ENCODE measurements at regions not wholly inside any gene's neighbourhood (a gene's known extent, or its start where the extent isn't known, plus 50 kb on each side); places are given as distances from the start of the nearest gene placed in this dataset.

GRCh38 chr2:226387499-226387942, 412.1 kb downstream of the IRS1 start:
- no peak overlapping the region for H3K4me3 Mint-ChIP-seq
- no peak overlapping the region for H3K27ac Mint-ChIP-seq
- no peaks in the 10 kb centered on the region for H3K9me3 Mint-ChIP-seq
- no peaks in the 10 kb centered on the region for H3K4me1 Mint-ChIP-seq
- peaks cover under 1% of the 10 kb centered on the region for H3K27me3 Mint-ChIP-seq
- DNase-seq = no peak
- no peaks in the 10 kb centered on the region for H3K36me3 Mint-ChIP-seq

- Mint-ChIP-seq H3K27ac (no peak overlapping the region), H3K4me3 (no peak overlapping the region), H3K36me3 (no peaks in the 10 kb centered on the region), H3K4me1 (no peaks in the 10 kb centered on the region), H3K27me3 (peaks cover 4% of the 10 kb centered on the region), H3K9me3 (no peaks in the 10 kb centered on the region)
- DNase-seq = no peak
These were observed 416.2 kb downstream of the IRS1 start for GRCh38 chr2:226383461-226383860.

GRCh38 chr2:226380679-226381078, 418.9 kb downstream of the IRS1 start:
- Mint-ChIP-seq H3K27me3 (peaks cover 12% of the 10 kb centered on the region), H3K4me3 (no peak overlapping the region), H3K9me3 (no peaks in the 10 kb centered on the region), H3K27ac (no peak overlapping the region), H3K4me1 (no peaks in the 10 kb centered on the region), H3K36me3 (no peaks in the 10 kb centered on the region)
- no peak for DNase-seq

DNA sequence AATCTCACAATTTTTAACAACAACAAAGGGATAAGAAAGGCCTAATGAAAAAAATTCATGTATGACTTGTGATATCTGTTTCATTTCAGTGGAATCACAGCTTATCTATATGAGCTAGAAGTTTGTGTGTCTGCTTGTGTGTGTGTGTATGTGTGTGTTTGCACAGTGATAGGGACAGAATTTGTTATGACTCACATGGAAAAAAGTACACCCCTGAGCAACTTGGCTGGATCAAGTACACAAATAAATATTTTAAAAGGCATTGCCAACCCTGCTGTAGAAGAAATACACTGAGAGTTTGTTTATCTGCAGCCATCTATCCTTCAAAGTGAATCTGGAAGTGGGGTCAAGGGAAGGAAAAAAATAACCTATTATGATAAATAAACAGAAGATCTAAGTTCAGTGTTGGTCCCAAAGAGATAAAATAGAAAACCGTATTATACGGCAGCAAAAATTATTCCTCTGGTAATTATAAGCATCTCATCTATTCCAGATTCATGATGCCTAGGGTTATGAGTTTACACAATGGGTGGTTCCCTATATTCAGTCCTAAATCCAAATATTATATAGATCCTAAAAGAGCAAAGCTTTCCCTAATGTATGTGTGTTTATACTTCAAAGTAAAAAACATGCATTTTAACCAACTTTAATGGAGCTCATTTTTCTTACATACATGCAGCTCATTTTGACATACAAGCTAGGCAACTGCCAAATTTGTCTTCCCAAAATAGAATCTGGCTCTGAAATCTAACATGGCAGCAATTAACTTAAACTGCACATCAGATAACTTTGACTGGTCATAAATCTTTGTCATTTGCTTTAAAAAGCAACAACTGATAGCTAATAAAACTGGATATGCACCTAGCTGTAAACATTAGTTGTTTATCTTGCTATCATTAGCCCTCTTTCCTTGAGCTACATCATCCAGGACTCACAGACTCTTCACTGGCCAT, 420.6 kb downstream of the IRS1 start:
- no peak overlapping the region for H3K27ac Mint-ChIP-seq
- H3K27me3 Mint-ChIP-seq = peaks cover 12% of the 10 kb centered on the region
- H3K9me3 Mint-ChIP-seq = no peaks in the 10 kb centered on the region
- no peak for DNase-seq
- H3K4me1 Mint-ChIP-seq = no peaks in the 10 kb centered on the region
- H3K4me3 Mint-ChIP-seq = no peak overlapping the region
- no peaks in the 10 kb centered on the region for H3K36me3 Mint-ChIP-seq

DNA sequence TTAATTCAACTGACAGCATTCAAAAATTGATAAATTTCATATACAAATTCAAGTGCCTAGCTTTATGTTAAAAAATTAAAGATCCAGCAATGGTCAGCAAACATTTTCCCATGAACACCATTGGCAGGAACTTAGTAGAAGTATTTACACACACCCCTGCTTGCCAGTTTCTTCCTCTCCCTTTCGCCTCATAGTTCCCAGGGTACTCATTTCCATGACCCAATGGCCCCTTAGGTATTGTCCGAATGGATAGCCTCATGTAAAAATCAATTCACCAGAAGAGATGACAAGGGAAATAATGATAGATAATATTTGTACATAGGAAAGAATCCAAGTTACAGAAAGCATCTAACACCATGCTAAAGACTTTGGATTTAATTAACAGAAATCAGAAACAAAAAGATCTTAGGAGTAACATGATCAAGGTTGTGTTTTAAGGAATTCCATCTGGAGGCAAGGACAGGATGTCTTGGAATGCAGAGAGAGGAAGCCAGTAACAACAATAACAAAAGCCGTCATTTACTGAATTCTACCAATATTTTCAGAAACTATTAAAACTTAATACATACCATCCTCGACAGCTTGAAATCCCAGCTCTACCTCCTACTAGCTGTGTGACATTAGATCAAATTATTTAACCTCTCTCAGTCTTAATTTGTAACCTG, 423.0 kb downstream of the IRS1 start:
- Mint-ChIP-seq H3K4me3 (no peak overlapping the region), H3K27me3 (peaks cover 14% of the 10 kb centered on the region), H3K36me3 (no peaks in the 10 kb centered on the region)

DNA sequence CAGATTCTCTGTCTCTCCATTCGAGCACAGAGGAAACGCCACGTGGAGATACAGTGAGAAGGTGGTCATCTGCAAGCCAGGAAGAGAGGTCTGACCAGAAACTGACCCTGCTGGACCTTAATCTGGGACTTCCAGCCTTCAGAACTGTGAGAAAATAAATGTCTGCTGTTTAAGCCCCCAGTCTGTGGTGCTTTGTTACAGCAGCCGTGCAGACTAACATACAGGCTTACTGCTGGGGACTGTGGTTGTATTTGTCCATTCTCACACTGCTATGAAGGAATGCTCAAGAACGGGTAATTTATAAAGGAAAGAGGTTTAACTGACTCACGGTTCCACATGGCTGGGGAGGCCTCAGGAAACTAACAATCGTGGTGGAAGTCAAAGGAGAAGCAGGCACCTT, 432.7 kb downstream of the IRS1 start:
- Mint-ChIP-seq H3K36me3 (no peaks in the 10 kb centered on the region), H3K27ac (no peak overlapping the region), H3K4me3 (no peak overlapping the region), H3K4me1 (no peaks in the 10 kb centered on the region), H3K27me3 (peaks cover 30% of the 10 kb centered on the region), H3K9me3 (no peaks in the 10 kb centered on the region)
- no peak for DNase-seq

More for the DNA sequence above, 423.0 kb downstream of the IRS1 start:
- no peak for DNase-seq
- no peak overlapping the region for H3K27ac Mint-ChIP-seq
- H3K4me1 Mint-ChIP-seq = no peaks in the 10 kb centered on the region
- no peaks in the 10 kb centered on the region for H3K9me3 Mint-ChIP-seq

DNA sequence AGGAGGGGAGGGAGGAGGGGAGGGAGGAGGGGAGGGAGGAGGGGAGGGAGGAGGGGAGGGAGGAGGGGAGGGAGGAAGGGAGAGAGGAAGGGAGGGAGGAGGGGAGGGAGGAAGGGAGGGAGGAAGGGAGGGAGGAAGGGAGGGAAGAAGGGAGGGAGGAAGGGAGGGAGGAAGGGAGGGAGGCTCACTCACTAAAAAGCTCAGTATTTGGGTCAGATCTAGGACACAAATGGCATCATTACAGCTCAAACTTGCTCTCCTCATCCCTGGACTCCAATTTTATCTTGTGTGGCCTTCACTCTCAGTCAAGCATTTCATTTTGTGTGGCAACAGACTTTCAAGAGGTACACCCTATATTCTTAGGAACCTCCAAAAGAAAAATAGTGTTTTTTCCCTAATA, 435.4 kb downstream of the IRS1 start:
- H3K4me1 Mint-ChIP-seq = no peaks in the 10 kb centered on the region
- H3K9me3 Mint-ChIP-seq = no peaks in the 10 kb centered on the region
- no peak overlapping the region for H3K4me3 Mint-ChIP-seq
- DNase-seq = no peak
- H3K36me3 Mint-ChIP-seq = no peaks in the 10 kb centered on the region
- no peak overlapping the region for H3K27ac Mint-ChIP-seq
- H3K27me3 Mint-ChIP-seq = peaks cover 31% of the 10 kb centered on the region

DNA sequence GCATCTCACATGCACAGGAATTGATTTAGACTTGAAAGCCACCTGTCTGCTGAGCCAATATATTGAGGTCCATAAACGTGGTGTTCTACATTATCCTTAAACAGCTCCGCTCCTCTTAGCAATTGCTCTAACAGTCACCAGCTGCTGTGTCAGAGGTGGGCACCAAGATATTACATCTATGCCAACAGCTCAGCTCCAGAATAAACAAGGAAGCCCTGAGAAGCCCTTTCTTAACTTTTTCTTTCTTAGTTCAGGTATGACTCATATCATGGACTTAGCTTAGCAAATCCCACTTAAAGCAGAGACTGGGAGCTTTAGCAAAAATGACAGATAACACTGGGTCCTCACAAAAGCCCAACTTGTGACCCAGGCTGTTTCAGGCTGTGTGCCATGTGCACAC, 436.6 kb downstream of the IRS1 start:
- Mint-ChIP-seq H3K4me1 (no peaks in the 10 kb centered on the region), H3K9me3 (no peaks in the 10 kb centered on the region), H3K36me3 (no peaks in the 10 kb centered on the region), H3K4me3 (no peak overlapping the region), H3K27me3 (peaks cover 30% of the 10 kb centered on the region), H3K27ac (no peak overlapping the region)
- DNase-seq = no peak

DNA sequence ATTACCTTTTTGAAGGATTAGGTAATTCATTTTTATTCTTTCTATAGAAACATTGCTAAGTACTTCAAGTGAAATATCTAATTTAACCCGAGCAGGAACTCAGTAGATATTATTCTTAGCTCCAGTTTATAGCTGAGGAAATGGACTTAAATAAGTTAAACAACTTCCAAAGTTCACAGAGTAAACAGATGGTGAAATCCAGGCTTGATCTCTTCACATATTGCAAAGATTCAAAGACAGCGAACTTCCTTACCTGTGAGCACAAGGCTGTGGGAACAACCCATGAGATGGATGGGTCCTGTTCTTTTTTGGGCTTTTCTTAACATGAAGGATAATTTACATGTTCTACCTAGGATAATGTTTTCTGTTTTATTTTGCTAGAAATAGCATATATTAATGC, 439.0 kb downstream of the IRS1 start:
- Mint-ChIP-seq H3K27ac (no peak overlapping the region), H3K4me1 (no peaks in the 10 kb centered on the region)
- DNase-seq = no peak

GRCh38 chr2:226358688-226359087, 440.9 kb downstream of the IRS1 start:
- no peak overlapping the region for H3K27ac Mint-ChIP-seq
- no peaks in the 10 kb centered on the region for H3K9me3 Mint-ChIP-seq
- DNase-seq = no peak
- no peak overlapping the region for H3K4me3 Mint-ChIP-seq
- H3K4me1 Mint-ChIP-seq = no peaks in the 10 kb centered on the region
- no peaks in the 10 kb centered on the region for H3K36me3 Mint-ChIP-seq
- H3K27me3 Mint-ChIP-seq = peaks cover 25% of the 10 kb centered on the region

More for the DNA sequence above, 439.0 kb downstream of the IRS1 start:
- H3K9me3 Mint-ChIP-seq = no peaks in the 10 kb centered on the region
- peaks cover 26% of the 10 kb centered on the region for H3K27me3 Mint-ChIP-seq
- H3K4me3 Mint-ChIP-seq = no peak overlapping the region
- no peaks in the 10 kb centered on the region for H3K36me3 Mint-ChIP-seq

DNA sequence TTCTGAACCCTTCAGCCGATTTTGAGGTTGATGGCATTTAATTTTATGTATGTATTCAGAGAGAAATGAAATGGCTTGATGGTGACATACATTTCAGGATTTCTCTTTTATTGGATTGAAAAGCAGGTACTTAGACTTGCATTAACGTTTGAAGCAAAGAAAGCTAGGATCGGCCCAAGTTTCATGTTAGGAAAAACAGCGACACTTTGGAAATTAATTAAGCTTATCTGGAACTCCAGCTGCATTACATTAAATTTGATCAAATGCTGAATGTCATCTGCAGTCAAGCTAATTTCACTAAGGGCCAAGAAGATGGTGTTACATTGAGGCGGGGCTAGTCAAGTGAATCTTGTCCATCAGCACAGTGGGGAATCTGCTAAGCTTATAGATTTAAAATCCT, 441.8 kb downstream of the IRS1 start:
- no peaks in the 10 kb centered on the region for H3K4me1 Mint-ChIP-seq
- peaks cover 25% of the 10 kb centered on the region for H3K27me3 Mint-ChIP-seq
- no peak for DNase-seq
- no peak overlapping the region for H3K27ac Mint-ChIP-seq
- no peaks in the 10 kb centered on the region for H3K9me3 Mint-ChIP-seq
- H3K36me3 Mint-ChIP-seq = no peaks in the 10 kb centered on the region
- H3K4me3 Mint-ChIP-seq = no peak overlapping the region

DNA sequence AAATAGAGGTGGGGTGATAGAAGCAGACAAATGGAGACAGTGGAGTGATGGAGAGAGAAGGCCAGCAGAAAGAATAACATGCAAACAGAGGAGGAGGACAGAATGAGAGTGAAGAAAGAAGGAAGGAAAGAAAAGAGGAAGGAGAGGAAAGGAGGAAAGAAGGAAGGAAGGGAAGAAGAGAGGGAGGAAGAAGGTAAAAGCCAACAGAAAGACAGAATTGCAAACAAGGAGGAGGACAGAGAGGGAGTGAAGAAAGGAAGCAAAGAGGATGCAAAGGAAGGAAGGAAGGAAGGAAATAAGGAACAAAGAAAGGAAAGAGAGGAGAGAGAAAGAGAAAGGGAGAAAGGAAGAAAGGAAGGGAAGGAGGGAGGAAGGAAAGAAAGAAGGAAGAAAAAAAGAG, 444.0 kb downstream of the IRS1 start:
- no peak for DNase-seq
- H3K36me3 Mint-ChIP-seq = no peaks in the 10 kb centered on the region
- no peaks in the 10 kb centered on the region for H3K9me3 Mint-ChIP-seq
- H3K4me1 Mint-ChIP-seq = no peaks in the 10 kb centered on the region
- H3K27me3 Mint-ChIP-seq = peaks cover 20% of the 10 kb centered on the region
- no peak overlapping the region for H3K27ac Mint-ChIP-seq
- no peak overlapping the region for H3K4me3 Mint-ChIP-seq

DNA sequence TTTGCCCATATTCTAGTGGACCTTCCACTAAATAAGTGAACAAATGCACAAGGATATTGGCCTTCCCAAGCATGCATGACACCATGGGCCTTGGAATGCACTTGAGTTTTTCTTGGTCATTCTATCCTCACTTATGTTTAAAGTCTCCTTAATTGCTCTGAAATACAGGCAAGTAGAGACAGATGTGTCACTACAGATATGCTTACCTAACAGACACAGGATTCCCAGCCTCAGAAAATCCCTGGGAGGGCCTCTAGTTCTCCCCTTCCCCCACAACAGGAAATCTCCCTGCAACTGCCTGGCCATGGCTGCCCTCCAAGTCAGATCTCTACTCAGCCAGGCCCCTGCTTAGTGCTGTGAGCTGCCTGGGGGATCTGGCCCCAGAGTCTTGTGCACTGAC, 445.2 kb downstream of the IRS1 start:
- no peak for DNase-seq
- Mint-ChIP-seq H3K27ac (no peak overlapping the region), H3K36me3 (no peaks in the 10 kb centered on the region), H3K9me3 (no peaks in the 10 kb centered on the region), H3K27me3 (peaks cover 16% of the 10 kb centered on the region), H3K4me3 (no peak overlapping the region), H3K4me1 (no peaks in the 10 kb centered on the region)

DNA sequence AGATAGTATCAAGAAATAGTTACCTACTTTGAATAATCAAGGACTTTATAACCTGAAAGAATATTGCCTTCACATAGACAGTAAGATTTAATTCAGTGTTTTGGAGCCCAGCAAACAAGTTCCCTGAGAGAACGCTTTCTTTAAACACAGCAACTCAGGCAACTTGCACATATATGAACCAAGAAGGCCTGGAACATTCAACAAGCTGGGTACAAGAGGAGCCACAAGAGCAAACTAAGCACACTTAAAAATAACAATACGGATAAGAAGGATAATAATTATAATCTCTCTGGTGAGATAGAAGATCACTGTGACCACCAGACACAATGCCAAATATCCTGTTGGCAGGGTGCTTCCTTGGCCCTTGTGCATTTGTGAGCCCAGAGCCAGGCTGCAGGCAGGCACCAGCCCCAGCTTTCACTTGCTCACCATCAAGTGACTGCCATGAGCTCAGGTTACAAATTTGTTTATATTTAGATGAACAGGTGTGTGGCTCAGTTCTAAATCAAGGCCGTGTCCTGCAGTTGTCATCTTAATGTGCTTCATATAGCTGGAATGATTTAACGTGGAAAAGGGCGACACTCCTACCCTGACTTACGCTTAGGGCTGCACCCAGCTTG, 446.6 kb downstream of the IRS1 start:
- H3K4me3 Mint-ChIP-seq = no peak overlapping the region
- H3K27me3 Mint-ChIP-seq = peaks cover 10% of the 10 kb centered on the region
- no peaks in the 10 kb centered on the region for H3K36me3 Mint-ChIP-seq
- DNase-seq = no peak
- no peak overlapping the region for H3K27ac Mint-ChIP-seq
- H3K9me3 Mint-ChIP-seq = no peaks in the 10 kb centered on the region
- H3K4me1 Mint-ChIP-seq = no peaks in the 10 kb centered on the region

DNA sequence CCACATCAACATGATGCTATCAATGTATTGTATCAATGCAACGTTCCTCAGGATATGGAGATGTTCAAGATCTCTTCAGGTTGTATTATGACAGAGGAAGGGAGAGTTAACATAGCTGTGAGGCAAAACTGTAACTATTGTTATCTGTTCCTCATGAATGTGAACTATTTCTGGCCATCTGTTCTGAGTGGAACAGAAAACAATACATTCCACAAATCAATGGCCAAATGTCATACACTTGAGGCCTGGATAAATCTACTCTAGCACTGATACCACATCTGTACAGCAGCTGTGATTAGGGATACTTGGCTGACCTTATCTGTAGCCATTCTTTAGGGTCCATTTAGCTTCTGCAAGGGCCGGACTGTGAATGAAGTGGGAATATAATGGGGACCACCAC, 447.9 kb downstream of the IRS1 start:
- no peak overlapping the region for H3K27ac Mint-ChIP-seq
- DNase-seq = no peak
- H3K27me3 Mint-ChIP-seq = peaks cover 5% of the 10 kb centered on the region
- no peaks in the 10 kb centered on the region for H3K36me3 Mint-ChIP-seq
- no peaks in the 10 kb centered on the region for H3K9me3 Mint-ChIP-seq
- H3K4me3 Mint-ChIP-seq = no peak overlapping the region
- no peaks in the 10 kb centered on the region for H3K4me1 Mint-ChIP-seq

All from activated naive CD8-positive, alpha-beta T cell treated with anti-CD3 and anti-CD28 coated beads for 36 hours (primary cell).